ENCODE measurements at regions not wholly inside any gene's neighbourhood (a gene's known extent, or its start where the extent isn't known, plus 50 kb on each side); places are given as distances from the start of the nearest gene placed in this dataset.
A peak's percentile ranks its signal among the peaks of the same experiment; 100 is the strongest.
"Not testable (repeated sequence)": the region's sequence is repeated elsewhere in the genome, so short reads cannot be mapped to it uniquely, and the experiment has no call there.

DNA sequence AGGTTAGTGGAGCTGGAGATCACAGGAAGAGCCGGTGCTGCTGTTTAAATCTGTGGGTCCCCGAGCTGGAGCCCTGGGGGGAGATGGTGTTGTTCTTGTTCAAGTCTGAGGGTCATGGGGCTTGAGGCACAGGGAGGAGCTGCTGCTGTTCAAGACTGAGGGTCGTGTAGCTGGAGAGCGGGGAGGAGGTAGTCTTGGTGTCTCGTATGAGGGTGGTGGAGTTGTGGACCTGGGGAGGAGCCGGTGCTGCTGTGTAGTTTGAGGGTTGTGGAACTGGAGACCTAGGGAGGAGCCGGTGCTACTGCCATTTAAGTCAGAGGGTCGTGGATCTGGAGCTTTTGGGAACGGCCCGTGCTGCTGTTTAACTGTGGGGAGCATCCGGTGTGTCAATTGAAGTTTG is 112.2 kb upstream of the SULF2 start:
- H3K9ac ChIP-seq (ENCODE audit: low read depth, low read length) = no peak overlapping the region
- H4K20me1 ChIP-seq (ENCODE audit: insufficient read depth, low read length) = no peaks in the 10 kb centered on the region
- no peaks in the 10 kb centered on the region for H3K36me3 ChIP-seq (ENCODE audit: insufficient read depth, low read length)
- TF ChIP-seq, protein P1, sequence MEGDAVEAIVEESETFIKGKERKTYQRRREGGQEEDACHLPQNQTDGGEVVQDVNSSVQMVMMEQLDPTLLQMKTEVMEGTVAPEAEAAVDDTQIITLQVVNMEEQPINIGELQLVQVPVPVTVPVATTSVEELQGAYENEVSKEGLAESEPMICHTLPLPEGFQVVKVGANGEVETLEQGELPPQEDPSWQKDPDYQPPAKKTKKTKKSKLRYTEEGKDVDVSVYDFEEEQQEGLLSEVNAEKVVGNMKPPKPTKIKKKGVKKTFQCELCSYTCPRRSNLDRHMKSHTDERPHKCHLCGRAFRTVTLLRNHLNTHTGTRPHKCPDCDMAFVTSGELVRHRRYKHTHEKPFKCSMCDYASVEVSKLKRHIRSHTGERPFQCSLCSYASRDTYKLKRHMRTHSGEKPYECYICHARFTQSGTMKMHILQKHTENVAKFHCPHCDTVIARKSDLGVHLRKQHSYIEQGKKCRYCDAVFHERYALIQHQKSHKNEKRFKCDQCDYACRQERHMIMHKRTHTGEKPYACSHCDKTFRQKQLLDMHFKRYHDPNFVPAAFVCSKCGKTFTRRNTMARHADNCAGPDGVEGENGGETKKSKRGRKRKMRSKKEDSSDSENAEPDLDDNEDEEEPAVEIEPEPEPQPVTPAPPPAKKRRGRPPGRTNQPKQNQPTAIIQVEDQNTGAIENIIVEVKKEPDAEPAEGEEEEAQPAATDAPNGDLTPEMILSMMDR (IDR thresholded peaks at IDR 0.05; ENCODE audit: borderline replicate concordance, extremely low read depth, low read length, poor library complexity, severe bottlenecking) = no peak
- TF ChIP-seq EZH2 (IDR thresholded peaks at IDR 0.05; ENCODE audit: borderline replicate concordance, low read depth, low read length, severe bottlenecking) = no peak
- no peak overlapping the region for H3K27ac ChIP-seq (ENCODE audit: low read length)
- DNase-seq (no peak), ATAC-seq (ENCODE audit: insufficient read depth, low read depth) (0 out of 3 replicates have a peak, but pooled peaks have one; percentile 7)
- no peaks in the 10 kb centered on the region for H3K27me3 ChIP-seq (ENCODE audit: insufficient read depth, low read length, poor library complexity)
- H3K9me3 ChIP-seq (ENCODE audit: insufficient read depth, low read length, severe bottlenecking) = no peaks in the 10 kb centered on the region
- H3K4me1 ChIP-seq (ENCODE audit: insufficient read depth, low read length) = no peaks in the 10 kb centered on the region
- H2AFZ ChIP-seq (ENCODE audit: low read depth, low read length) = no peak overlapping the region
- no peak overlapping the region for H3K4me2 ChIP-seq (ENCODE audit: insufficient read depth, low read length)
- no peak overlapping the region for H3K4me3 ChIP-seq (ENCODE audit: low read depth in 1 of 2, low read length in 2 of 2)
- no peaks in the 10 kb centered on the region for H3K79me2 ChIP-seq (ENCODE audit: insufficient read depth, low read length)

DNA sequence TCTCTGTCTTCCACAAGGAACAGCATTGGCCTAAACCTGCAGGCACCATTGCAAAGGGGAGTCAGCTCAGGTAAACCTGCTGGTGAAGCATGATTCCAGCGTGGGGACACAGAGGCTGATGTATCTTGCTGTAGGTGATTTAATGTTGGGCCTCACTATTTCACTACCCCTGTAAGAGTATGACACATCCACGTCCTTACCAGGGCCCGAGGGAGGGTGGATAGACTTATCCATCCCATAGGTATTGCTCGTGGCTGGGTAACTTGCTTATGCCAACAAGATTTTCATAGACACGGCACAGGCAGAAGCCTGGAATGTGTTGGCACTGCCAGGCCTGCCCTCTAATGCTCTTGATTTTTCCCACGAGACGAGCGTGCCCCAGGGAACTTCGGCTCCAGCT is 107.4 kb upstream of the SULF2 start:
- H3K4me2 ChIP-seq (ENCODE audit: insufficient read depth, low read length) = not testable (repeated sequence)

DNA sequence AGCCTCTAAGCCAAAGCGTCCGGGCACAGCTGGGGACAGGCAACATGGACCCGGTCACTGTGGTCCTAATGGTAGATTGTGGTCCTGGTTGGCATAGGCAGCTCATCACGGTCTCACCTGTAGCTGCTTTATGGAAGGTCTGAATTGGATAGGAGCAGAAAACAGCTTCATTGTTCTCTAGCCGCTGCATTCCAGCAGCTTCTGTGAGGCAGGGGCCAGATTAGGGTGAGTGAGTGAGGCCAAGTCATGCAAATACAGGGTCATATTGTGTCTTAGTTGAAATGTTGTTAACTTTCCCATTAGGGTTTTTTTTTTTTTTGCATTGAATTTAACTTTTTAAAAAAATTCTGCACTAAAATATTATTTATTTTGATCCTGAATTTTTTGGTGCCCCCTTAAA is 105.4 kb upstream of the SULF2 start:
- H3K79me2 ChIP-seq (ENCODE audit: insufficient read depth, low read length); H3K4me2 ChIP-seq (ENCODE audit: insufficient read depth, low read length); H3K27me3 ChIP-seq (ENCODE audit: insufficient read depth, low read length, poor library complexity); H4K20me1 ChIP-seq (ENCODE audit: insufficient read depth, low read length); H3K36me3 ChIP-seq (ENCODE audit: insufficient read depth, low read length); H3K9ac ChIP-seq (ENCODE audit: low read depth, low read length); DNase-seq; H3K9me3 ChIP-seq (ENCODE audit: insufficient read depth, low read length, severe bottlenecking); H3K4me1 ChIP-seq (ENCODE audit: insufficient read depth, low read length); H3K4me3 ChIP-seq (ENCODE audit: low read depth in 1 of 2, low read length in 2 of 2); ATAC-seq (ENCODE audit: insufficient read depth, low read depth); H2AFZ ChIP-seq (ENCODE audit: low read depth, low read length); H3K27ac ChIP-seq (ENCODE audit: low read length): not testable (repeated sequence)

More for the DNA sequence above, 107.4 kb upstream of the SULF2 start:
- H3K79me2 ChIP-seq (ENCODE audit: insufficient read depth, low read length); H3K36me3 ChIP-seq (ENCODE audit: insufficient read depth, low read length); H3K4me3 ChIP-seq (ENCODE audit: low read depth in 1 of 2, low read length in 2 of 2); H2AFZ ChIP-seq (ENCODE audit: low read depth, low read length); H3K9ac ChIP-seq (ENCODE audit: low read depth, low read length); DNase-seq; H3K27ac ChIP-seq (ENCODE audit: low read length); H3K27me3 ChIP-seq (ENCODE audit: insufficient read depth, low read length, poor library complexity); H3K9me3 ChIP-seq (ENCODE audit: insufficient read depth, low read length, severe bottlenecking); ATAC-seq (ENCODE audit: insufficient read depth, low read depth); H3K4me1 ChIP-seq (ENCODE audit: insufficient read depth, low read length); H4K20me1 ChIP-seq (ENCODE audit: insufficient read depth, low read length): not testable (repeated sequence)

DNA sequence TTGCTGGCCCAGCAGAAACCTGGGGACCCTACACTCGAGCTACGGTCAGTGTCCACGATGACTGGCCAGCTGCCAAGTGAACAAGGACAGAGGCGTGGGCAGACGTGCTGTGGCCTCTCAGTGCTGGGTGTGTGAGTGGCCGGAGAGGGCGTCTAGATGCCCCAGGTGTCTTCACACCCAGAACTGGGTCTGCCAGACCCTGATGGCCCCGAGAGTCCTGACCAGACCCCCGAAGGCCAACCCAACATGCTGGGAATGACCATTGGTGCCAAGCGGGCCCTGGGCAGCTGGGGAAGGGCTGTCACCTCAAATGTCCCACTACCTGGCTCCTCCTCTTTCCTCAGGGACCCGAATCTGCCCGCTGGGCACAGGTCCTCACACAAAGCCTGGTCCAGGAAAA is 104.5 kb upstream of the SULF2 start:
- not testable (repeated sequence) for H3K27me3 ChIP-seq (ENCODE audit: insufficient read depth, low read length, poor library complexity); DNase-seq; H4K20me1 ChIP-seq (ENCODE audit: insufficient read depth, low read length); H3K36me3 ChIP-seq (ENCODE audit: insufficient read depth, low read length); H3K4me3 ChIP-seq (ENCODE audit: low read depth in 1 of 2, low read length in 2 of 2); H3K4me1 ChIP-seq (ENCODE audit: insufficient read depth, low read length); H3K9me3 ChIP-seq (ENCODE audit: insufficient read depth, low read length, severe bottlenecking); H2AFZ ChIP-seq (ENCODE audit: low read depth, low read length); H3K27ac ChIP-seq (ENCODE audit: low read length); H3K79me2 ChIP-seq (ENCODE audit: insufficient read depth, low read length); H3K9ac ChIP-seq (ENCODE audit: low read depth, low read length); H3K4me2 ChIP-seq (ENCODE audit: insufficient read depth, low read length); ATAC-seq (ENCODE audit: insufficient read depth, low read depth)

DNA sequence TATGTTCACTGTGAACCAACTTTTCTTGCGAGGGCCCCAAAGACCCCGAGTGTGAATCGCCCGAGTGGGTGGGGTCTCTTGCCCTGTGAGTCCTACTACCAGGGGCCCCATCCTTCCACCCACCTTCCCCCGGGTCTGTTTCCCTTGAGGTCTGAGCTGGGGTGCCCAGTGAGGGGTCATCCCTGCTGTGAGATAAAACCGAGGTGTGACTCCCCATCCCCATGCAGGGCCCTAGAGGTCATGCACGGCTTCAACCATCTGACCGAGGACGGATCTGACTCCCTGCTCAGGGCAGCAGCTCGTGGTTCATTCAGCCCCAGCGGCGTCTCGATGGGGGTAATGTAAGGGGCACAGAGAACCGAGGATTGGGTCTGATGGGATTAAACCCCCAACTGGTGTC is 103.1 kb upstream of the SULF2 start:
- H3K4me2 ChIP-seq (ENCODE audit: insufficient read depth, low read length) = no peak overlapping the region
- H3K4me3 ChIP-seq (ENCODE audit: low read depth in 1 of 2, low read length in 2 of 2) = no peak overlapping the region
- no peaks in the 10 kb centered on the region for H3K27me3 ChIP-seq (ENCODE audit: insufficient read depth, low read length, poor library complexity)
- no peaks in the 10 kb centered on the region for H3K36me3 ChIP-seq (ENCODE audit: insufficient read depth, low read length)
- H3K79me2 ChIP-seq (ENCODE audit: insufficient read depth, low read length) = no peaks in the 10 kb centered on the region
- no peak overlapping the region for H3K9ac ChIP-seq (ENCODE audit: low read depth, low read length)
- no peak for DNase-seq
- no peak for ATAC-seq (ENCODE audit: insufficient read depth, low read depth)
- H4K20me1 ChIP-seq (ENCODE audit: insufficient read depth, low read length) = no peaks in the 10 kb centered on the region
- no peak overlapping the region for H2AFZ ChIP-seq (ENCODE audit: low read depth, low read length)
- no peaks in the 10 kb centered on the region for H3K4me1 ChIP-seq (ENCODE audit: insufficient read depth, low read length)
- no peaks in the 10 kb centered on the region for H3K9me3 ChIP-seq (ENCODE audit: insufficient read depth, low read length, severe bottlenecking)
- TF ChIP-seq, protein P1 (IDR thresholded peaks at IDR 0.05; ENCODE audit: borderline replicate concordance, extremely low read depth, low read length, poor library complexity, severe bottlenecking) = no peak
- TF ChIP-seq EZH2 (IDR thresholded peaks at IDR 0.05; ENCODE audit: borderline replicate concordance, low read depth, low read length, severe bottlenecking) = no peak
- H3K27ac ChIP-seq (ENCODE audit: low read length) = no peak overlapping the region
